ENCODE measurements at regions not wholly inside any gene's neighbourhood (a gene's known extent, or its start where the extent isn't known, plus 50 kb on each side); places are given as distances from the start of the nearest gene placed in this dataset.
"Not testable (repeated sequence)": the region's sequence is repeated elsewhere in the genome, so short reads cannot be mapped to it uniquely, and the experiment has no call there.

DNA sequence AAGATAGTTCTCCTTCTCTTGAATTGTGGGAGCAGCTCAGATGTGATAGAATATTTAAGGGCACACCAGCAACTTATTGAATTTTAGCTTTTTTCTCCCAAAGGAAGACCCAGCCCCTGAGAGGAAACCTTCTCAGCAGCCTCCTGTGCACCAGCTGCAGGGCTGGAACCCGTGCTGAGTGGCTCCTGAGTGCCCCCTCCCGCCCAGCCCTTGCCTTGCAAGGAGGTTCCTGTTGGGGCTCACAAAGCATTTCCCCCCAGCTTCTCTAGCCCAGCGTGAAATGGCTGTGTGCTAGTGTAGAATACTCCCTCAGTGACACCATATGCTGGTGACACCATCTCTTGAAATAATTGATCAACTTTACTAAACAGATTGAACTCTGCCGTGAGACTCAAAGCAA, 1180.1 kb downstream of the TMEM121 start:
- DNase-seq (ENCODE audit: low read depth); H3K4me3 ChIP-seq (ENCODE audit: low read depth, low read length): not testable (repeated sequence)
- TF ChIP-seq, protein P1, sequence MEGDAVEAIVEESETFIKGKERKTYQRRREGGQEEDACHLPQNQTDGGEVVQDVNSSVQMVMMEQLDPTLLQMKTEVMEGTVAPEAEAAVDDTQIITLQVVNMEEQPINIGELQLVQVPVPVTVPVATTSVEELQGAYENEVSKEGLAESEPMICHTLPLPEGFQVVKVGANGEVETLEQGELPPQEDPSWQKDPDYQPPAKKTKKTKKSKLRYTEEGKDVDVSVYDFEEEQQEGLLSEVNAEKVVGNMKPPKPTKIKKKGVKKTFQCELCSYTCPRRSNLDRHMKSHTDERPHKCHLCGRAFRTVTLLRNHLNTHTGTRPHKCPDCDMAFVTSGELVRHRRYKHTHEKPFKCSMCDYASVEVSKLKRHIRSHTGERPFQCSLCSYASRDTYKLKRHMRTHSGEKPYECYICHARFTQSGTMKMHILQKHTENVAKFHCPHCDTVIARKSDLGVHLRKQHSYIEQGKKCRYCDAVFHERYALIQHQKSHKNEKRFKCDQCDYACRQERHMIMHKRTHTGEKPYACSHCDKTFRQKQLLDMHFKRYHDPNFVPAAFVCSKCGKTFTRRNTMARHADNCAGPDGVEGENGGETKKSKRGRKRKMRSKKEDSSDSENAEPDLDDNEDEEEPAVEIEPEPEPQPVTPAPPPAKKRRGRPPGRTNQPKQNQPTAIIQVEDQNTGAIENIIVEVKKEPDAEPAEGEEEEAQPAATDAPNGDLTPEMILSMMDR (IDR thresholded peaks at IDR 0.05; ENCODE audit: insufficient read depth, low read depth, low read length, missing control alignments): peak; percentile 18

- not testable (repeated sequence) for H3K4me3 ChIP-seq (ENCODE audit: low read depth, low read length); DNase-seq (ENCODE audit: low read depth)
Observed at GRCh38 chr14:106710187-106710586, 1183.8 kb downstream of the TMEM121 start.

GRCh38 chr14:106712513-106712912, 1186.1 kb downstream of the TMEM121 start:
- not testable (repeated sequence) for DNase-seq (ENCODE audit: low read depth); H3K4me3 ChIP-seq (ENCODE audit: low read depth, low read length)

- DNase-seq (ENCODE audit: low read depth); H3K4me3 ChIP-seq (ENCODE audit: low read depth, low read length): not testable (repeated sequence)
Observed at GRCh38 chr14:106714446-106715428, 1188.4 kb downstream of the TMEM121 start.

GRCh38 chr14:106717544-106717943, 1191.2 kb downstream of the TMEM121 start:
- DNase-seq (ENCODE audit: low read depth); H3K4me3 ChIP-seq (ENCODE audit: low read depth, low read length): not testable (repeated sequence)

DNA sequence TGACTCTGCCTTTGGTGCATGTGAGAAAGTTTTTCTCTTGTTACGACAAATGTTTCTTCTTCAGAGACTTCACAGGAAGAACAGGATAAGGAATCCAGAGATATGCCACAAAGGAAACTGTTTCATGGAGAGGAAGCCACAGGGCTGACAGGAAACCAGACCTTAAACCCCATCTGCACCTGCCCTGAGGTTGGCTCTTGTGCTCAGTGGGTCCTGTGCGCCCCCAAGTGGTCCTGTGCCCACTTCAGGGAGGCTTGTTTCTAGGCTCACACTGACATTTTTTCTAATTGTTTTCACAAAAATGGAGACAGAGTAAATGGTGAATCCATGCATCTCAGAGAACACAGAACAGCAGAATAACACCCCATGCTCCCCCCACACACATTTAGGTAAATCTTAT, 1193.5 kb downstream of the TMEM121 start:
- not testable (repeated sequence) for H3K4me3 ChIP-seq (ENCODE audit: low read depth, low read length); DNase-seq (ENCODE audit: low read depth)

- H3K4me3 ChIP-seq (ENCODE audit: low read depth, low read length); DNase-seq (ENCODE audit: low read depth): not testable (repeated sequence)
Observed at GRCh38 chr14:106721926-106722325, 1195.5 kb downstream of the TMEM121 start.

DNA sequence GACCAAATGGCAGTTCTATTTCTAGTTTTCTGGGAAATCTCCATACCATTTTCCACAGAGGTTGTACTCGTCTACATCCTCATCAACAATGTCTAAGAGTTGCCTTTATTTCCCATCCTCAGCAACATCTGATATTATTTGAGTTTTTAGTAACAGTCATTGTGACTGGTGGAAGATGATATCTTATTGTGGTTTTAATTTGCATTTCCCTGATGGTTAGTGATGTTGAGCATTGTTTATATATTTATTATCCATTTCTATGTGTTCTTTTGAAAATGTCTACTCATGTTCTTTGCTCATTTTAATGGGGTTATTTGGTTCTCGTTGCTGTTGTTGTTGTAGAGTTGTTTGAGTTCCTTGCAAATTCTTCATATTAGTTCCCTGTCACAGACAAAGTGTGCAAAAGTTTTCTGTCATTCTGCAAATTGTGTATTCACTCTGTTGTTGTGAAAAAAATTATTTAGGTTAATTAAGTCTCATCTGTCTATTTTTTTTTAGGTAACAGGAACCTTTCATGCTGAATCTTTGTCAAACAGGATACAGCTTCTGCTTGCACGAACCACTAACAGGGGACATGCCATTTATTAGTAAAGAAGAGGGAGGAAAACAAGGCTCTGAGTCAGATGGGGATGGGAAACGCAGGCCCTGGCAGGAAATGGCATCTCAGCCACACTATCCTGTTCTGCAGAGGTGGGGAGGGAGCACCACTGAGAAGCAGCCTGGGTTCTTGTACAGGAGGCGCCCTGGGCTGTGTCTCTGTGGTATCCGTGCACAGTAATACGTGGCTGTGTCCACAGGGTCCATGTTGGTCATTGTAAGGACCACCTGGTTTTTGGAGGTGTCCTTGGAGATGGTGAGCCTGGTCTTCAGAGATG, 1196.7 kb downstream of the TMEM121 start:
- not testable (repeated sequence) for H3K4me3 ChIP-seq (ENCODE audit: low read depth, low read length); DNase-seq (ENCODE audit: low read depth)

DNA sequence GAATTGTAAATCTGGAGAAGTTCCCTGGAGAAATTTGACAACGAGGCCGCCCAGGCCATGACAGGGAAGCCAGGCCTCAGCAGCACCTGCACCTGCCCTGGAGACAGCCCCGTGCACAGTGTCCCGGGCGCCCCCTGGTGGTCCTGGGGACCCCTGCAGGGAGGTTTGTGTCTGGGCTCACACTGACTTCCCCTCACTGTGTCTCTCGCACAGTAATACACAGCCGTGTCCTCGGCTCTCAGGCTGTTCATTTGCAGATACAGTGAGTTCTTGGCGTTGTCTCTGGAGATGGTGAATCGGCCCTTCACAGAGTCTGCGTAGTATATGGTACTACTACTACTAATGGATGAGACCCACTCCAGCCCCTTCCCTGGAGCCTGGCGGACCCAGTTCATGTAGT, 1201.6 kb downstream of the TMEM121 start:
- not testable (repeated sequence) for DNase-seq (ENCODE audit: low read depth); H3K4me3 ChIP-seq (ENCODE audit: low read depth, low read length)

GRCh38 chr14:106728611-106729010, 1202.2 kb downstream of the TMEM121 start:
- TF ChIP-seq, protein P1 (IDR thresholded peaks at IDR 0.05; ENCODE audit: insufficient read depth, low read depth, low read length, missing control alignments): no peak
- H3K4me3 ChIP-seq (ENCODE audit: low read depth, low read length): no peak overlapping the region
- DNase-seq (ENCODE audit: low read depth): no peak

DNA sequence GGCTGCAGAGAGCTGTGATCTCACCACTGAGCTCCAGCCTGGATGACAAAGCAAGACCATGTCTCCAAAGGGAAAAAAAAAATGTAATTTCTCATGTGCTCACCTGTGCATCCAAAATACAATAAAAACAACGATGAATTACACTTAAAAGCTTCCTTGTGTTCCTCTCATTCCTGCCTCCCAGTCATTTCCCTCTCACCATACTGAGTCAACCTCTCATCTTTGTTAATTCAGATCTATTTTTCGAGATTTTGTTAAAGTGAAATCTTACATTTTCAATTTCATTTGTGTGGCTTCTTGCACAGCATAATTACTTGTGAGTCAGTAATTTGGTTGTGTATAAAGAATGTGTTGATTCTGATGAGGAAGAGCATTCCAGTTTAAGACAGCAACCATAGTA, 1203.2 kb downstream of the TMEM121 start:
- TF ChIP-seq, protein P1 (IDR thresholded peaks at IDR 0.05; ENCODE audit: insufficient read depth, low read depth, low read length, missing control alignments): no peak
- no peak overlapping the region for H3K4me3 ChIP-seq (ENCODE audit: low read depth, low read length)
- DNase-seq (ENCODE audit: low read depth): no peak
